ENCODE measurements at regions not wholly inside any gene's neighbourhood (a gene's known extent, or its start where the extent isn't known, plus 50 kb on each side); places are given as distances from the start of the nearest gene placed in this dataset.

DNA sequence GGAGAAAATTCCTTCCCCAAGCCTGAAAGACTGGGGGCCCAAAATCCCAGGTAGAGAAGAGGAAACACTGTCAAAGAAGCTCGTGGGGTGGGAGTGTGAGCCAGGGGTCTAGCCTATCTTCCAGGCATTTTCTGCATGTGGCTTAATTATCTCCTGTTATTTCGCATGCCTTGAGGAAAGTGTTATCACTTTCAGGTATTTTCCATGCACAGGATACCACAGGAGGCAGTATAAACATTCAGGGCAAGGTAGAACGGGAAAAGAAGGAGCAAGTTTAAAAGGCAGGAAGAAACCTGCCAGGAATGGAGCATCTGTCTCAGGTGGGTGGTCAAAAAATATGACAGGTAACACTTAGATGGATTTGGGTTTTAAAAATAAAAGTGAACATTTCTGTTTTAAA is 575.3 kb upstream of the ZNF385D start:
- intact Hi-C loops (cut with micrococcal nuclease), result no loop called here
- in situ Hi-C loops (cut with MboI), result no loop called here
- ATAC-seq (no peak), FAIRE-seq (no peak), DNase-seq (ENCODE audit: extremely low read depth in 1 of 4, low spot score in 3 of 4) (no peak)
- no peaks in the 10 kb centered on the region for H3K27me3 ChIP-seq (ENCODE audit: control insufficient read depth in 2 of 2, insufficient read depth in 2 of 2, low read length in 2 of 2)
- H3K9me3 ChIP-seq (replicated peaks; ENCODE audit: control insufficient read depth, insufficient read depth, low read depth, low read length), result no peaks in the 10 kb centered on the region; the same call in 1 of the 2 replicates
- 0% methylated on average over 3 of the region's 3 CpGs for WGBS (ENCODE audit: insufficient coverage, low coverage, missing lambda C conversion rate)
- TF ChIP-seq PYGO2 (tag; IDR thresholded peaks at IDR 0.05), result no peak
- TF ChIP-seq ZBTB7A (IDR thresholded peaks at IDR 0.05; ENCODE audit: borderline replicate concordance, control insufficient read depth, low read depth, low read length), result no peak
- no peak for TF ChIP-seq SNAPC5 (CRISPR knock-in tag; IDR thresholded peaks at IDR 0.05)
- TF ChIP-seq ARHGAP35 (IDR thresholded peaks at IDR 0.05; ENCODE audit: partially characterized antibody), result no peak
- TF ChIP-seq ZNF561 (CRISPR knock-in tag; conservative IDR thresholded peaks at IDR 0.05), result no peak
- no peak for TF ChIP-seq GABPB1 (CRISPR knock-in tag; IDR thresholded peaks at IDR 0.05)
- no peak for TF ChIP-seq CBFA2T2 (conservative IDR thresholded peaks at IDR 0.05)
- no peak for TF ChIP-seq GTF2E2 (tag; IDR thresholded peaks at IDR 0.05)
- TF ChIP-seq, protein P1, sequence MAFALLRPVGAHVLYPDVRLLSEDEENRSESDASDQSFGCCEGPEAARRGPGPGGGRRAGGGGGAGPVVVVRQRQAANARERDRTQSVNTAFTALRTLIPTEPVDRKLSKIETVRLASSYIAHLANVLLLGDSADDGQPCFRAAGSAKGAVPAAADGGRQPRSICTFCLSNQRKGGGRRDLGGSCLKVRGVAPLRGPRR (CRISPR knock-in tag; IDR thresholded peaks at IDR 0.05), result no peak
- TF ChIP-seq SPI1 (IDR thresholded peaks at IDR 0.05; ENCODE audit: borderline replicate concordance, low read depth, low read length), result no peak
- TF ChIP-seq HDAC3 (IDR thresholded peaks at IDR 0.05; ENCODE audit: borderline replicate concordance, partially characterized antibody), result no peak
- no peak for TF ChIP-seq PRPF4 (IDR thresholded peaks at IDR 0.05; ENCODE audit: insufficient read depth, low read depth, low read length, poor library complexity, severe bottlenecking)
- no peak for TF ChIP-seq FOXJ2 (tag; IDR thresholded peaks at IDR 0.05)
- no peak for TF ChIP-seq C11orf30 (IDR thresholded peaks at IDR 0.05; ENCODE audit: low read depth)
- no peak for TF ChIP-seq HNRNPK (IDR thresholded peaks at IDR 0.05; ENCODE audit: low read depth, low read length, poor library complexity, severe bottlenecking)
- TF ChIP-seq NCOA2 (IDR thresholded peaks at IDR 0.05; ENCODE audit: partially characterized antibody in 2 of 2), result no peak
- no peak for TF ChIP-seq PRMT5 (CRISPR knock-in tag; IDR thresholded peaks at IDR 0.05)
- TF ChIP-seq GTF2F1 (IDR thresholded peaks at IDR 0.05; ENCODE audit: low read depth, low read length), result no peak
- H3K4me3 ChIP-seq, result no peak overlapping the region
- no peaks in the 10 kb centered on the region for H3K4me1 ChIP-seq (replicated peaks in 1 of 2; ENCODE audit: control insufficient read depth in 2 of 2, insufficient read depth in 2 of 2, low read length in 2 of 2)
- no peaks in the 10 kb centered on the region for H3K9me1 ChIP-seq (ENCODE audit: control insufficient read depth, insufficient read depth, low read length)
- H3K27ac ChIP-seq (ENCODE audit: extremely low read depth, low read depth, low read length), result no peak overlapping the region
- BruUV-seq (replicated peaks), result no TSS peak
- ChIA-PET CTCF (ENCODE audit: low intra/inter-chr PET ratio) (no interaction called here), POLR2A (no interaction called here)
- no peak overlapping the region for H3K4me2 ChIP-seq (ENCODE audit: insufficient read depth, low read length)
- H3K36me3 ChIP-seq (ENCODE audit: control insufficient read depth, insufficient read depth, low read length), result no peaks in the 10 kb centered on the region
- H3K79me2 ChIP-seq (ENCODE audit: control insufficient read depth, insufficient read depth, low read length), result no peaks in the 10 kb centered on the region
- no peak overlapping the region for H3K9ac ChIP-seq (ENCODE audit: insufficient read depth in 1 of 2, low read depth in 2 of 2, low read length in 2 of 2)
- H4K20me1 ChIP-seq (replicated peaks; ENCODE audit: control insufficient read depth, insufficient read depth, low read length), result no peaks in the 10 kb centered on the region
- H2AFZ ChIP-seq (ENCODE audit: low read depth, low read length), result no peak overlapping the region
